ENCODE measurements at regions not wholly inside any gene's neighbourhood (a gene's known extent, or its start where the extent isn't known, plus 50 kb on each side); places are given as distances from the start of the nearest gene placed in this dataset.

DNA sequence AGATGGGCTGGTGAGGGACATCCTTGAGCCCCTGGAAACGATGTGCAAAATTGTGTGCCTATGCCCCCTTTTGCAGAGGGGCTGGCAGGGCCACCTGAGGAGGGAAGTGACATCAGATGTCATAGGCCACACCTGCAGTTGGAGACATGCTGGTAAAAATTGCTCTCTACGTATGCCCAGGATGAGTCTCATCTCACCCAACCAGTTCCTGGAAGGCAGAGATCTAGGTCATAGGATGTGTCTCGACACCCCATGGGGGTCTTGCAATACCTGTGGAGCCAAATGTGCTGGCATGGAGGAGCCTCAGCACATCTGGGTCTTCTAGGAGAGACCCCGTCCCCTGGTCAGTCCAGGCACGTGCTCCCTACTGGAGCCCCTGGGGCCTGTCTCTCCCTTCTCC lies 96.5 kb upstream of the TLE3 start:
- Histone ChIP-seq H3K4me1 (peaks cover 24% of the 10 kb centered on the region), H2AFZ (no peak overlapping the region), H3K27me3 (ENCODE audit: control insufficient read depth, insufficient read depth, low read length) (no peaks in the 10 kb centered on the region), H3K9ac (no peak overlapping the region), H3K4me3 (ENCODE audit: low read depth, low read length) (no peak overlapping the region), H3K4me2 (ENCODE audit: low read length) (no peak overlapping the region), H3K79me2 (no peaks in the 10 kb centered on the region), H3K27ac (no peak overlapping the region), H3K36me3 (ENCODE audit: control insufficient read depth, insufficient read depth, low read length) (no peaks in the 10 kb centered on the region), H3K9me3 (ENCODE audit: control insufficient read depth, low read length) (no peaks in the 10 kb centered on the region)
- TF ChIP-seq, protein P1, sequence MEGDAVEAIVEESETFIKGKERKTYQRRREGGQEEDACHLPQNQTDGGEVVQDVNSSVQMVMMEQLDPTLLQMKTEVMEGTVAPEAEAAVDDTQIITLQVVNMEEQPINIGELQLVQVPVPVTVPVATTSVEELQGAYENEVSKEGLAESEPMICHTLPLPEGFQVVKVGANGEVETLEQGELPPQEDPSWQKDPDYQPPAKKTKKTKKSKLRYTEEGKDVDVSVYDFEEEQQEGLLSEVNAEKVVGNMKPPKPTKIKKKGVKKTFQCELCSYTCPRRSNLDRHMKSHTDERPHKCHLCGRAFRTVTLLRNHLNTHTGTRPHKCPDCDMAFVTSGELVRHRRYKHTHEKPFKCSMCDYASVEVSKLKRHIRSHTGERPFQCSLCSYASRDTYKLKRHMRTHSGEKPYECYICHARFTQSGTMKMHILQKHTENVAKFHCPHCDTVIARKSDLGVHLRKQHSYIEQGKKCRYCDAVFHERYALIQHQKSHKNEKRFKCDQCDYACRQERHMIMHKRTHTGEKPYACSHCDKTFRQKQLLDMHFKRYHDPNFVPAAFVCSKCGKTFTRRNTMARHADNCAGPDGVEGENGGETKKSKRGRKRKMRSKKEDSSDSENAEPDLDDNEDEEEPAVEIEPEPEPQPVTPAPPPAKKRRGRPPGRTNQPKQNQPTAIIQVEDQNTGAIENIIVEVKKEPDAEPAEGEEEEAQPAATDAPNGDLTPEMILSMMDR (IDR thresholded peaks at IDR 0.05), result no peak

DNA sequence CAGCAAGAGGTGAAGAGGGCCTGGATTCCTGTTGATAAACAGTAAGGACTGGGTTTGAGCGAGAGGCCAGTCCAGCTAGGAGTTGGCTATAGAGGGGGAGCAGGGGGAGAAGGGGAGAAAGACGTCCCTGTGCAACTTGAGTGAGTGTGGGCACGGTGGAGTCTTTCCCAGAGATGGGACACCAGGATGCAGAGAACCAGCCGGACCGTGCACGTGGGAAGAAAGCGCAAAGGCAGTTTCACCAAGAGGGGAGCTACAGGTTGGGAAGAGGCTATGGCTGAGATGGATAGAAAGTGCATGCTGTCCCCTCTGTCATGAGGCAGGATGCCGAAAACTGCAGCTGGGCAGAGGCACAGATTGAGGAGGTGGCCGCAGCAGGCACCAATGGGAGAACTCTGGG lies 96.0 kb upstream of the TLE3 start:
- H3K9ac ChIP-seq, result no peak overlapping the region
- H3K79me2 ChIP-seq, result no peaks in the 10 kb centered on the region
- H3K4me3 ChIP-seq (ENCODE audit: low read depth, low read length), result no peak overlapping the region
- H3K36me3 ChIP-seq (ENCODE audit: control insufficient read depth, insufficient read depth, low read length), result no peaks in the 10 kb centered on the region
- H2AFZ ChIP-seq, result no peak overlapping the region
- no peaks in the 10 kb centered on the region for H3K27me3 ChIP-seq (ENCODE audit: control insufficient read depth, insufficient read depth, low read length)
- no peak overlapping the region for H3K27ac ChIP-seq
- no peak overlapping the region for H3K4me2 ChIP-seq (ENCODE audit: low read length)
- H3K4me1 ChIP-seq, result peaks cover 24% of the 10 kb centered on the region
- TF ChIP-seq, protein P1 (IDR thresholded peaks at IDR 0.05), result no peak
- H3K9me3 ChIP-seq (ENCODE audit: control insufficient read depth, low read length), result no peaks in the 10 kb centered on the region

DNA sequence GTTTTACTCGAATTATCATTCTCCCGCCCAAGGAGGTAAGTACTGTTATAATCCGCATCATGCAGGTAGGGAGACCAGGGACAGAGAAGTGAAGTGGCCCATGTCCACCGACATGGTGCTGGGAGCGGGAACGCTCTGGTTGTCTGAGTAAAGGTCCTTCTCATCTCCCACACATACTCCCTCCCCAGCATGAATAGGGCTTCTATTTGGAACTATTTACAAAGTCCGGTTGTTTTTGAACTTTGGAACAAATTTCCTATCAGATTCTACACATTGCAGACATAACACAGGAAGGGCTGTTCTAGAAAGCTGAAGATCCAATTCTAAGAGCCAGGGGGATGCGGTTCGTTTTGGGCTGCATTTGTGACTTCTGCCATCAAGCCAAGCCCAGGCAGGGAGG lies 94.8 kb upstream of the TLE3 start:
- H3K4me3 ChIP-seq (ENCODE audit: low read depth, low read length), result no peak overlapping the region
- no peak overlapping the region for H3K4me2 ChIP-seq (ENCODE audit: low read length)
- no peak overlapping the region for H3K27ac ChIP-seq
- peaks cover 18% of the 10 kb centered on the region for H3K4me1 ChIP-seq
- no peak overlapping the region for H2AFZ ChIP-seq
- no peaks in the 10 kb centered on the region for H3K36me3 ChIP-seq (ENCODE audit: control insufficient read depth, insufficient read depth, low read length)
- no peak overlapping the region for H3K9ac ChIP-seq
- no peaks in the 10 kb centered on the region for H3K79me2 ChIP-seq
- TF ChIP-seq, protein P1 (IDR thresholded peaks at IDR 0.05), result no peak
- no peaks in the 10 kb centered on the region for H3K27me3 ChIP-seq (ENCODE audit: control insufficient read depth, insufficient read depth, low read length)
- no peaks in the 10 kb centered on the region for H3K9me3 ChIP-seq (ENCODE audit: control insufficient read depth, low read length)

DNA sequence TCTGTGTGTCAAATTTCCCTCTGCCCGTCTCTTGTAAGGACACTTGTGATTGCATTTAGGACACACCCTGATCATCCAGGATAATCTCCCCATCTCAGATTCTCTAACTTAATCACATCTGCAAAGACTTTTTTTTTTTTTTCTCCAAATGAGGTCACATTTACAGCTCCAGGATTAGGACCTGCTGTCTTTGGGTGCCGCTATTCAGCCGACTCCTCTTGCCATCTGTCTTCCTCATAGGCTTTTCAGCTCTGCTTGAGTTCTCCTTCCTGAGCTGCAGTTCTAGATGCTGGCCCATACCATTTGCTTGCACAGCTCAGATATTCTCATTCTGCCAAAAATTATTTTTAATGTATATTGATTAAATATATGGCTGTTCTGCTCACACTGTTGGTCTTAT lies 94.3 kb upstream of the TLE3 start:
- H3K4me3 ChIP-seq (ENCODE audit: low read depth, low read length), result no peak overlapping the region
- no peaks in the 10 kb centered on the region for H3K36me3 ChIP-seq (ENCODE audit: control insufficient read depth, insufficient read depth, low read length)
- TF ChIP-seq, protein P1 (IDR thresholded peaks at IDR 0.05), result no peak
- no peak overlapping the region for H3K4me2 ChIP-seq (ENCODE audit: low read length)
- no peaks in the 10 kb centered on the region for H3K9me3 ChIP-seq (ENCODE audit: control insufficient read depth, low read length)
- H3K27me3 ChIP-seq (ENCODE audit: control insufficient read depth, insufficient read depth, low read length), result no peaks in the 10 kb centered on the region
- no peak overlapping the region for H2AFZ ChIP-seq
- no peak overlapping the region for H3K27ac ChIP-seq
- H3K9ac ChIP-seq, result no peak overlapping the region
- H3K79me2 ChIP-seq, result no peaks in the 10 kb centered on the region
- peaks cover 14% of the 10 kb centered on the region for H3K4me1 ChIP-seq

DNA sequence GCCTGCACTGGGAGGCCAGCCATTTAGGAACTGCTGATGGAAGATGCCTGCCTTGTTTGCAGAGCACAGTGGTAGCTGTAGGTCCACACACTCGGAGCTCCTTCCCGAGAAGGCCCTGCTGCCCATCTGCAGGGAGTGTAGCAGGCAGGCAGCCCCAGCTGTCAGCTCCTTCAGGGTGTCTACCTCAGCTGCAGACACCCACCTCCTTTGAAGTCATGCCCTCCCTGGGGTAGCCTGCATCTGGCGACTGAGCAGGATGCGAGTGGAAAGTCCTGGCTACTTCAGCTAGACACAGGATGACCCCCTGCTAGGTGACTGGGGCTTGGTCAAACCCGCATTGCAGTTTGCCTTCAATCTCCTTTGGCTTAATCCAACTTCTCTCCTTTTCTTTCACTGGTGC lies 93.2 kb upstream of the TLE3 start:
- H2AFZ ChIP-seq, result no peak overlapping the region
- H3K36me3 ChIP-seq (ENCODE audit: control insufficient read depth, insufficient read depth, low read length), result no peaks in the 10 kb centered on the region
- H3K27me3 ChIP-seq (ENCODE audit: control insufficient read depth, insufficient read depth, low read length), result no peaks in the 10 kb centered on the region
- H3K4me3 ChIP-seq (ENCODE audit: low read depth, low read length), result no peak overlapping the region
- no peak overlapping the region for H3K9ac ChIP-seq
- no peak overlapping the region for H3K27ac ChIP-seq
- H3K79me2 ChIP-seq, result no peaks in the 10 kb centered on the region
- no peak overlapping the region for H3K4me2 ChIP-seq (ENCODE audit: low read length)
- TF ChIP-seq, protein P1 (IDR thresholded peaks at IDR 0.05), result no peak
- no peaks in the 10 kb centered on the region for H3K9me3 ChIP-seq (ENCODE audit: control insufficient read depth, low read length)
- H3K4me1 ChIP-seq, result peaks cover 6% of the 10 kb centered on the region

Data from parathyroid adenoma (tissue), 2 donors.